HepG2 (cell line): ENCODE measurements at regions not wholly inside any gene's neighbourhood (a gene's known extent, or its start where the extent isn't known, plus 50 kb on each side); places are given as distances from the start of the nearest gene placed in this dataset.

Experiments used
- IRX3 ChIP-seq: sonication (generic); formaldehyde crosslinking; IDR thresholded peaks from 2 replicates; pipeline ENCODE4 v1.8.1; 2023; ENCODE audit warnings: mild to moderate bottlenecking, low read depth, missing genetic modification reagents, borderline replicate concordance
- NR1H2 ChIP-seq: sonication (generic); formaldehyde crosslinking; IDR thresholded peaks from 2 replicates; pipeline ENCODE4 v1.8.1; 2022; ENCODE audit warnings: low read depth, missing genetic modification reagents, borderline replicate concordance
- POLR2AphosphoS5 ChIP-seq: IDR thresholded peaks from 2 replicates; pipeline ENCODE4 v1.6.1; 2012; ENCODE audit warnings: low read depth, low read length
- ZBTB7A ChIP-seq: sonication (generic); formaldehyde crosslinking; IDR thresholded peaks from 2 replicates; pipeline ENCODE4 v1.8.0; 2022; ENCODE audit warnings: mild to moderate bottlenecking, missing genetic modification reagents
- TF ChIP-seq, protein P1 (sequence below): sonication (generic); formaldehyde crosslinking; IDR thresholded peaks from 2 replicates; pipeline ENCODE4 v1.5.0; 2020; ENCODE audit warnings: mild to moderate bottlenecking, missing genetic modification reagents, moderate library complexity

DNA sequence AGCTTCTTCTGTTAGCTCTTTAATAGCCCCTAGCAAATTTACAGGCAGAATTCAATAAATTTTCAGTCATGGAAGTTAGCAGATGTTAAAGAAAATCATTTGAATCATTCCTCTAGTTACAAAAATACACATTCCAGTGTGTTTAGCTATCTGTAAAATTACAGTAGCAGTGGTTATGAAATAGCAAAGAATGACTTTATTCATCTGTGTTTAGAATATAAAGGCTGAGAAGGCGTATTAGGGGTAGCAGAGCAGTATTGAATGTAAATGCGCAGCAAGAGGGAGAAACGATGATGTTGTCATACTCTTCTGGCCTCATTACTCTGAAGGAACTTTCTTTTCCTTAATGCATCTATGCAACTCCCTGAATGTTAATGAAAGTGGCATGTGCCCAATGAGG lies 106.2 kb upstream of the CYYR1 start:
- no peak for TF ChIP-seq NR1H2 (CRISPR knock-in tag)
- TF ChIP-seq POLR2AphosphoS5: no peak
- TF ChIP-seq, protein P1, sequence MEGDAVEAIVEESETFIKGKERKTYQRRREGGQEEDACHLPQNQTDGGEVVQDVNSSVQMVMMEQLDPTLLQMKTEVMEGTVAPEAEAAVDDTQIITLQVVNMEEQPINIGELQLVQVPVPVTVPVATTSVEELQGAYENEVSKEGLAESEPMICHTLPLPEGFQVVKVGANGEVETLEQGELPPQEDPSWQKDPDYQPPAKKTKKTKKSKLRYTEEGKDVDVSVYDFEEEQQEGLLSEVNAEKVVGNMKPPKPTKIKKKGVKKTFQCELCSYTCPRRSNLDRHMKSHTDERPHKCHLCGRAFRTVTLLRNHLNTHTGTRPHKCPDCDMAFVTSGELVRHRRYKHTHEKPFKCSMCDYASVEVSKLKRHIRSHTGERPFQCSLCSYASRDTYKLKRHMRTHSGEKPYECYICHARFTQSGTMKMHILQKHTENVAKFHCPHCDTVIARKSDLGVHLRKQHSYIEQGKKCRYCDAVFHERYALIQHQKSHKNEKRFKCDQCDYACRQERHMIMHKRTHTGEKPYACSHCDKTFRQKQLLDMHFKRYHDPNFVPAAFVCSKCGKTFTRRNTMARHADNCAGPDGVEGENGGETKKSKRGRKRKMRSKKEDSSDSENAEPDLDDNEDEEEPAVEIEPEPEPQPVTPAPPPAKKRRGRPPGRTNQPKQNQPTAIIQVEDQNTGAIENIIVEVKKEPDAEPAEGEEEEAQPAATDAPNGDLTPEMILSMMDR (CRISPR knock-in tag): no peak
- no peak for TF ChIP-seq IRX3
- TF ChIP-seq ZBTB7A (CRISPR knock-in tag): no peak
